ENCODE measurements at regions not wholly inside any gene's neighbourhood (a gene's known extent, or its start where the extent isn't known, plus 50 kb on each side); places are given as distances from the start of the nearest gene placed in this dataset. TPM values are rescaled to one million over a fixed set of nuclear protein-coding genes. Genes with fewer than 3 reads are reported as not detected.

GRCh38 chr6:98783578-98783977 lies 50.8 kb upstream of the POU3F2 start:
- H3K4me3 ChIP-seq (replicated peaks; ENCODE audit: insufficient read depth, low read length): no peak overlapping the region
- no peak for TF ChIP-seq POLR2AphosphoS5 (IDR thresholded peaks at IDR 0.05; ENCODE audit: low read depth)
- TF ChIP-seq GABPA (IDR thresholded peaks at IDR 0.05; ENCODE audit: low read depth): no peak
- TF ChIP-seq SPI1 (IDR thresholded peaks at IDR 0.05; ENCODE audit: borderline replicate concordance, low read depth): no peak
- no peak for TF ChIP-seq CTCF (IDR thresholded peaks at IDR 0.05; ENCODE audit: insufficient read depth, low read length)
- TF ChIP-seq REST (IDR thresholded peaks at IDR 0.05; ENCODE audit: insufficient replicate concordance, low read depth): no peak
- no peak overlapping the region for H3K27ac ChIP-seq (replicated peaks)
- H3K27me3 ChIP-seq (ENCODE audit: insufficient read depth, poor library complexity, severe bottlenecking): peaks cover 19% of the 10 kb centered on the region
- DNase-seq (ENCODE audit: low read depth in 1 of 2, low spot score in 1 of 2): no peak

Small RNAs in the stretch of these regions (microRNA-seq; reads per million reads assigned to microRNA genes)
- gene MIR2113: not detected

Measured in HL-60 (cell line).